Hepatocyte (in vitro differentiated cells): ENCODE measurements at regions not wholly inside any gene's neighbourhood (a gene's known extent, or its start where the extent isn't known, plus 50 kb on each side); places are given as distances from the start of the nearest gene placed in this dataset.

ENCODE experiments used
- EZH2 ChIP-seq: fragments of 200-600 bp; sonication (generic); IDR thresholded peaks from 2 replicates; pipeline ENCODE4 v1.6.1; 2016; ENCODE audit warnings: antibody characterized with exemption, mild to moderate bottlenecking, borderline replicate concordance
- TF ChIP-seq, protein P1 (sequence below): fragments of 200-600 bp; sonication (generic); IDR thresholded peaks from 2 replicates; pipeline ENCODE4 v1.5.1; 2016; ENCODE audit warnings: antibody characterized with exemption, mild to moderate bottlenecking; ENCODE audit not compliant: poor library complexity

DNA sequence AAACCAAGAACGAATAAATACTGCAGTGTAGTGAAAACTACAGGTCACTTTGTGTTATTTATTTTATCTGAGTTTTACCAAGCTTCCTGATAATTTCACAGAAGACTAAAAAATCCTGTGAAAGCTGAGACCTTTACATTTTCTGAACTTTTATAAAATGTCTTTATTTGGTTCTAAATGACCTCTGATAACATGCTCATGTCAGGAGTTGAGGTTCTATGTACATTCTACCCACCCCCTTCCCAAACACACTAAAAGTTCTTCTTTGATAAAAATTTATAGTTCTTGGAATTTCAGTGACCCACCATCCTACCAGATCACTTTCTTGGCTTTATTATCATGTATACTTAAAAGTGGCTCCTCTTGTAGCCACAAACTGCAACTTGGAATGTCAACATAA is 463.1 kb downstream of the PIK3C3 start:
- TF ChIP-seq, protein P1, sequence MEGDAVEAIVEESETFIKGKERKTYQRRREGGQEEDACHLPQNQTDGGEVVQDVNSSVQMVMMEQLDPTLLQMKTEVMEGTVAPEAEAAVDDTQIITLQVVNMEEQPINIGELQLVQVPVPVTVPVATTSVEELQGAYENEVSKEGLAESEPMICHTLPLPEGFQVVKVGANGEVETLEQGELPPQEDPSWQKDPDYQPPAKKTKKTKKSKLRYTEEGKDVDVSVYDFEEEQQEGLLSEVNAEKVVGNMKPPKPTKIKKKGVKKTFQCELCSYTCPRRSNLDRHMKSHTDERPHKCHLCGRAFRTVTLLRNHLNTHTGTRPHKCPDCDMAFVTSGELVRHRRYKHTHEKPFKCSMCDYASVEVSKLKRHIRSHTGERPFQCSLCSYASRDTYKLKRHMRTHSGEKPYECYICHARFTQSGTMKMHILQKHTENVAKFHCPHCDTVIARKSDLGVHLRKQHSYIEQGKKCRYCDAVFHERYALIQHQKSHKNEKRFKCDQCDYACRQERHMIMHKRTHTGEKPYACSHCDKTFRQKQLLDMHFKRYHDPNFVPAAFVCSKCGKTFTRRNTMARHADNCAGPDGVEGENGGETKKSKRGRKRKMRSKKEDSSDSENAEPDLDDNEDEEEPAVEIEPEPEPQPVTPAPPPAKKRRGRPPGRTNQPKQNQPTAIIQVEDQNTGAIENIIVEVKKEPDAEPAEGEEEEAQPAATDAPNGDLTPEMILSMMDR: no peak
- TF ChIP-seq EZH2: no peak
